GM18517 (cell line): ENCODE measurements at regions not wholly inside any gene's neighbourhood (a gene's known extent, or its start where the extent isn't known, plus 50 kb on each side); places are given as distances from the start of the nearest gene placed in this dataset.
"Not testable (repeated sequence)": the region's sequence is repeated elsewhere in the genome, so short reads cannot be mapped to it uniquely, and the experiment has no call there.

Experiments used
- ATAC-seq: cut with Tn5 transposase; IDR thresholded peaks from one replicate; pipeline ENCODE4 v1.9.1; 2021; ENCODE audit warnings: mild to moderate bottlenecking, moderate library complexity; ENCODE audit not compliant: unreplicated experiment

- ATAC-seq: no peak
Measured at GRCh38 chr16:60712144-60712543, 1324.1 kb downstream of the CDH8 start.

GRCh38 chr16:60704726-60705125 is 1331.5 kb downstream of the CDH8 start:
- ATAC-seq: no peak

GRCh38 chr16:60703096-60703495 is 1333.1 kb downstream of the CDH8 start:
- no peak for ATAC-seq

- ATAC-seq: no peak
Measured at GRCh38 chr16:60686824-60687223, 1349.4 kb downstream of the CDH8 start.

GRCh38 chr16:60684002-60684401 is 1352.2 kb downstream of the CDH8 start:
- ATAC-seq: no peak

GRCh38 chr16:60682219-60682618 is 1354.0 kb downstream of the CDH8 start:
- no peak for ATAC-seq

- ATAC-seq: no peak
Measured at GRCh38 chr16:60681043-60681442, 1355.2 kb downstream of the CDH8 start.

GRCh38 chr16:60675022-60675421 is 1361.2 kb downstream of the CDH8 start:
- ATAC-seq: no peak

- no peak for ATAC-seq
Measured at GRCh38 chr16:60674241-60674640, 1362.0 kb downstream of the CDH8 start.

- no peak for ATAC-seq
Measured at GRCh38 chr16:60655514-60656153, 1380.6 kb downstream of the CDH8 start.

GRCh38 chr16:60651346-60651745 is 1384.9 kb downstream of the CDH8 start:
- no peak for ATAC-seq

- ATAC-seq: no peak
Measured at GRCh38 chr16:60648290-60648689, 1387.9 kb downstream of the CDH8 start.

GRCh38 chr16:60647388-60647787 is 1388.8 kb downstream of the CDH8 start:
- ATAC-seq: not testable (repeated sequence)

GRCh38 chr16:60646631-60647030 is 1389.6 kb downstream of the CDH8 start:
- no peak for ATAC-seq

- ATAC-seq: no peak
Measured at GRCh38 chr16:60645541-60645940, 1390.7 kb downstream of the CDH8 start.

GRCh38 chr16:60642956-60643355 is 1393.3 kb downstream of the CDH8 start:
- no peak for ATAC-seq

- no peak for ATAC-seq
Measured at GRCh38 chr16:60641067-60641665, 1395.1 kb downstream of the CDH8 start.

- ATAC-seq: no peak
Measured at GRCh38 chr16:60640038-60640437, 1396.2 kb downstream of the CDH8 start.

- ATAC-seq: not testable (repeated sequence)
Measured at GRCh38 chr16:60636636-60637035, 1399.6 kb downstream of the CDH8 start.

GRCh38 chr16:60636117-60636516 is 1400.1 kb downstream of the CDH8 start:
- ATAC-seq: no peak

- ATAC-seq: no peak
Measured at GRCh38 chr16:60635548-60635947, 1400.7 kb downstream of the CDH8 start.

- ATAC-seq: no peak
Measured at GRCh38 chr16:60611844-60612243, 1424.4 kb downstream of the CDH8 start.

GRCh38 chr16:60608971-60609370 is 1427.3 kb downstream of the CDH8 start:
- no peak for ATAC-seq
